ENCODE measurements at regions not wholly inside any gene's neighbourhood (a gene's known extent, or its start where the extent isn't known, plus 50 kb on each side); places are given as distances from the start of the nearest gene placed in this dataset.

DNA sequence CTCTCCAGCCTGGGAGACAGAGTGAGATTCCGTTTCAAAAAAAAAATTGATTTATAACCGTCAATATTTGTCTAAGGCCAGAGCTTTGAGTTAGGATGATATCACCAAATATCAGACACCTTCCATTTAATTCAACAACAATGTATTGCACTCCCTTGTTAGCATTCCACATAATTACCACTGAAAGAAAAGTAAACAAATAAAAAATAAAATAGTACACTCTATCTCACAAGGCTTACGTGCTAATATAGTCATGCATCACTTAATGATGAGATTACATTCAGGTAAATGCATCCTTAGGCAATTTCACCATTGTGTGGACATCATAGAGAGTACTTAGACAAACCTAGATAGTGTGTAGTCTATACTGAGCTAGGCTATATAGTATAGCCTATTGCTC, 127.6 kb upstream of the RHOBTB1 start:
- FAIRE-seq (no peak), DNase-seq (no peak), ATAC-seq (no peak)
- TF ChIP-seq, protein P1, sequence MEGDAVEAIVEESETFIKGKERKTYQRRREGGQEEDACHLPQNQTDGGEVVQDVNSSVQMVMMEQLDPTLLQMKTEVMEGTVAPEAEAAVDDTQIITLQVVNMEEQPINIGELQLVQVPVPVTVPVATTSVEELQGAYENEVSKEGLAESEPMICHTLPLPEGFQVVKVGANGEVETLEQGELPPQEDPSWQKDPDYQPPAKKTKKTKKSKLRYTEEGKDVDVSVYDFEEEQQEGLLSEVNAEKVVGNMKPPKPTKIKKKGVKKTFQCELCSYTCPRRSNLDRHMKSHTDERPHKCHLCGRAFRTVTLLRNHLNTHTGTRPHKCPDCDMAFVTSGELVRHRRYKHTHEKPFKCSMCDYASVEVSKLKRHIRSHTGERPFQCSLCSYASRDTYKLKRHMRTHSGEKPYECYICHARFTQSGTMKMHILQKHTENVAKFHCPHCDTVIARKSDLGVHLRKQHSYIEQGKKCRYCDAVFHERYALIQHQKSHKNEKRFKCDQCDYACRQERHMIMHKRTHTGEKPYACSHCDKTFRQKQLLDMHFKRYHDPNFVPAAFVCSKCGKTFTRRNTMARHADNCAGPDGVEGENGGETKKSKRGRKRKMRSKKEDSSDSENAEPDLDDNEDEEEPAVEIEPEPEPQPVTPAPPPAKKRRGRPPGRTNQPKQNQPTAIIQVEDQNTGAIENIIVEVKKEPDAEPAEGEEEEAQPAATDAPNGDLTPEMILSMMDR (IDR thresholded peaks at IDR 0.05), result no peak
- H3K27me3 ChIP-seq, result no peaks in the 10 kb centered on the region
- no peak overlapping the region for H3K27ac ChIP-seq
- intact Hi-C loops (cut with DNase I), result no loop called here
- 48 to 53% methylated on average over 3 of the region's 3 CpGs for WGBS, 2 donors
- no peaks in the 10 kb centered on the region for H3K9me3 ChIP-seq
- peaks cover 0 to 4% (median 2%) of the 10 kb centered on the region in 3 donors for H3K4me1 ChIP-seq
- no peak overlapping the region for H3K4me3 ChIP-seq
- no peaks in the 10 kb centered on the region for H3K36me3 ChIP-seq

- WGBS, 2 donors, result 23 to 28% methylated on average over 1 of the region's 1 CpG
- intact Hi-C loops (cut with DNase I), result no loop called here
- no peaks in the 10 kb centered on the region for H3K27me3 ChIP-seq
- TF ChIP-seq, protein P1 (IDR thresholded peaks at IDR 0.05), result no peak
- no peak overlapping the region for H3K4me3 ChIP-seq
- H3K9me3 ChIP-seq, result no peaks in the 10 kb centered on the region
- DNase-seq (no peak), FAIRE-seq (no peak), ATAC-seq (no peak)
- H3K36me3 ChIP-seq, result no peaks in the 10 kb centered on the region
- peaks cover 0 to 2% (median 0%) of the 10 kb centered on the region in 3 donors for H3K4me1 ChIP-seq
- no peak overlapping the region for H3K27ac ChIP-seq
Observed at GRCh38 chr10:61068471-61068870, 124.5 kb upstream of the RHOBTB1 start.

DNA sequence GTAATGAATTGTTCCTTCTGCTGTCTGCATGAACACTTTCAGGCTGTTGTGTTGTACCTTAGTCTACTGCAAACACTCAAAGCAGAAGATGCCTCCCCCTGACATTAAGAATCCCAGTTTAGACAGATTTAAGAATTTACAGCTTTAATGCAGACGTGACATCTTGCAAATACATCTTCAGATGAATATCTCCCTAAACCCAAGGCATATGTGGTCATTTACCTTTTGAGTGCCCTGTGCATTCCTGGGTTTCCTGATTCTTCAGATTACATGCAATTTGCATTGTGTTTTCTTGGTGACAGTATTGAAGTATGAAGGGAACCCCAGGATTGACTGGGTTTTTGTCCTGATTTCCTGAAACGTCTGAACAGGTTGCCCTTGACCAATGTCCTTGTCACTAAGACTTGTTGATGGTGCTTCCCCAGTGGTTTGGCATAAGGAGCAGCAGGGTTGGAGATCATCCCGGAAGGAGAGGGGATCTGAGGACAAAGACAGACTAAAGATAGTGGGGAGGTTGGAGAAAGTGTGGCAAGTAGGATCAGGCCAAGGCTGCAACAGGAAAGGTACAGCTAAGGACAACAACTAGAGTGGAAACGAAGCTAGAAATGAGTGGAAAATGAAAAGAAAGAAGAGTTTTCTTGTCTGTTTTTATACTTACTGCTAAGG, 123.8 kb upstream of the RHOBTB1 start:
- no peaks in the 10 kb centered on the region for H3K27me3 ChIP-seq
- H3K4me1 ChIP-seq, result peaks cover 0 to 2% (median 0%) of the 10 kb centered on the region in 3 donors
- H3K9me3 ChIP-seq, result no peaks in the 10 kb centered on the region
- H3K36me3 ChIP-seq, result no peaks in the 10 kb centered on the region
- TF ChIP-seq, protein P1 (IDR thresholded peaks at IDR 0.05), result no peak
- ATAC-seq (no peak), FAIRE-seq (no peak), DNase-seq (no peak)
- H3K4me3 ChIP-seq, result no peak overlapping the region
- 67 to 69% methylated on average over 4 of the region's 4 CpGs for WGBS, 2 donors
- H3K27ac ChIP-seq, result no peak overlapping the region
- intact Hi-C loops (cut with DNase I), result no loop called here

DNA sequence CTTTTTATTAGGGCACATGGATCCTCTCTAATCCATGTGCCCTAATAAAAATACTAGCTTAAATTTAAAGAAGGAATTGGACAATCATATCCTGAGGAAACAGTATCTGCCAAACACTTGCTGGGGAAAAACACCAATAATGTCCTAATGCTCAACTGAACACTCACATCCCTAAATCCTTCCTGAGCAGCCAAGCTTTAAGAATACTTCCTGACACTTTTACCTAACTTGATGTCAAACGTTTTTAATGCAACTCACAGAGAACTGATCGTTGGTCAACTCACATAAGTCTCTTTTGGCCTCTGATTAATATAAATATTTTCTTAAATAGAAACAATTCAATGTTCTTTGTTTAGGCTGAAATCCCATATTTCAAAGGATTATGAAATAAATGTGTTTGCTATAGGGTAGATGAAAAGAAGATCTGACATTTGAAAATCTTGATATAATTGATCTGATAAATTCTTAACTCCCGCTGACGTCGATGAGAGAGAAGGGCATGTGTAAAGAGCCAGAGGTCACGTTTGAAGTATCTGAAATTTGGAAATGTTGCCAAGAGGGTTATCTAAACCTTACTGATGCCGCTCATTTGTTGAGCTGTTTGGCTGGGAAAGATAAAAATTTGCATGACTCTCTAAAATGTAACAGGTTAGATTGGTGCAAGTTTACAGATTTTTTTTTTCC, 122.8 kb upstream of the RHOBTB1 start:
- TF ChIP-seq, protein P1 (IDR thresholded peaks at IDR 0.05), result no peak
- ATAC-seq, result peak in 2 of 4 donors; percentile 34 to 53
- H3K36me3 ChIP-seq, result no peaks in the 10 kb centered on the region
- H3K4me1 ChIP-seq, result peaks cover 0 to 2% (median 0%) of the 10 kb centered on the region in 3 donors
- no peak overlapping the region for H3K27ac ChIP-seq
- no peak for DNase-seq
- intact Hi-C loops (cut with DNase I), result no loop called here
- 8% methylated on average over 7 of the region's 7 CpGs for WGBS, 2 donors
- no peaks in the 10 kb centered on the region for H3K9me3 ChIP-seq
- H3K4me3 ChIP-seq, result no peak overlapping the region
- FAIRE-seq, result no peak
- no peaks in the 10 kb centered on the region for H3K27me3 ChIP-seq

DNA sequence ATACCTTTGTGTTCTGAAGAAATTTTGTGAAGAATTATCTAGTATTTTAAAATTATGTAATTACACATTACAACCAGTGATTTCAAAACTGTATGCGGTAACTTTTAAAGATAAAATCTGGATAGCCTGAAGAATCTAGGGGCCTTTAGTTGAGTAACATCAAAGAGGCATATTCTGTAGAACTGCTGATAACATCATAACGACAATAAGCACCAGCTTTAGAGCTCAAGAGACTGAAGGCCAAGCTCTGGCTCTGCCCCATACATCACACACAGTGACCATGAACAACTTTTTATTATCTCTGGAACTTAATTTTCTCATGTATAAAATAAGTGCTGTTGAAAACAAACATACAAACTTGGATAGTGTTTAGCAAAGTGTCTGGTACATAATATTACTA, 121.1 kb upstream of the RHOBTB1 start:
- H3K27ac ChIP-seq, result no peak overlapping the region
- no peaks in the 10 kb centered on the region for H3K9me3 ChIP-seq
- H3K36me3 ChIP-seq, result no peaks in the 10 kb centered on the region
- ATAC-seq (no peak), FAIRE-seq (no peak), DNase-seq (no peak)
- TF ChIP-seq, protein P1 (IDR thresholded peaks at IDR 0.05), result no peak
- no peak overlapping the region for H3K4me3 ChIP-seq
- intact Hi-C loops (cut with DNase I), result no loop called here
- peaks cover 0 to 2% (median 0%) of the 10 kb centered on the region in 3 donors for H3K4me1 ChIP-seq
- WGBS, 2 donors, result 68 to 75% methylated on average over 2 of the region's 2 CpGs
- no peaks in the 10 kb centered on the region for H3K27me3 ChIP-seq
